GM12878 (cell line): ENCODE measurements at regions not wholly inside any gene's neighbourhood (a gene's known extent, or its start where the extent isn't known, plus 50 kb on each side); places are given as distances from the start of the nearest gene placed in this dataset.

Experiments used
- CEBPB ChIP-seq, 2 experiments: fragments of 150-350 bp in 1 of 2; IDR thresholded peaks; 2 replicates each; pipeline ENCODE4 v1.6.1; 2012 to 2014; ENCODE audit warnings: low read depth in 2 of 2, low read length in 2 of 2, borderline replicate concordance in 1 of 2, inconsistent platforms in 1 of 2
- POLR2A ChIP-seq: IDR thresholded peaks from 2 replicates; pipeline ENCODE4 v1.6.1; 2011; ENCODE audit warnings: low read depth, mild to moderate bottlenecking, low read length
- SIN3A ChIP-seq: IDR thresholded peaks from 2 replicates; pipeline ENCODE4 v1.6.1; 2012; ENCODE audit warnings: low read depth, low read length, improper control_type of control experiment
- TF ChIP-seq, protein P1 (sequence below), 3 experiments: IDR thresholded peaks in 2 of 3; conservative IDR thresholded peaks in 1 of 3; 2 replicates each; pipeline ENCODE4 v1.5.1; 2011; ENCODE audit warnings: low read depth in 3 of 3, low read length in 3 of 3, mild to moderate bottlenecking in 3 of 3, control low read depth in 2 of 3, moderate library complexity in 2 of 3, inconsistent platforms in 1 of 3, mixed read lengths in 1 of 3; ENCODE audit not compliant: control insufficient read depth in 2 of 3, insufficient read depth in 1 of 3; ENCODE audit errors: extremely low read depth in 1 of 3
- TF ChIP-seq, protein P2 (sequence below): IDR thresholded peaks from 2 replicates; pipeline ENCODE4 v1.6.1; 2012; ENCODE audit warnings: low read depth, low read length, improper control_type of control experiment

DNA sequence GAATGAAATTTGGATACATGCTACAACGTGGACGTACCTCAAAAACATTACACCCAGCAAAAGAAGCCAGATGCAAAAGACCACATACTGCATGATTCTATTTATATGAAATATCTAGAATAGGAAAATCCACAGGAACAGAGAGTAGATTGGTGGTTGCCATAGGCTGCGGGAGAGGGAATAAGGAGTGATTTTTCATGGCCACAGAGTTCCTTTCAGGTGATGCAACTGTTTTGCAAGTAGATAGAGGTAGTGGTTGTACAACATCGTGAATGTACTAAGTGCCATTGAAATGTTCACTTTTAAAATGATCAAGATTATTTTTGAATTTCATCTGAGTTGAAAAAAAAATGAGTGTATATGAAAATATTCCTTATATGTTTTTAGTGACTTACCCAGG, 115.3 kb upstream of the RUNX1 start:
- TF ChIP-seq SIN3A (no peak), POLR2A (no peak), CEBPB (IDR thresholded peaks at IDR 0.05; ENCODE audit: borderline replicate concordance in 1 of 2, low read depth in 2 of 2, low read length in 2 of 2) (no peak)
- TF ChIP-seq, protein P1, sequence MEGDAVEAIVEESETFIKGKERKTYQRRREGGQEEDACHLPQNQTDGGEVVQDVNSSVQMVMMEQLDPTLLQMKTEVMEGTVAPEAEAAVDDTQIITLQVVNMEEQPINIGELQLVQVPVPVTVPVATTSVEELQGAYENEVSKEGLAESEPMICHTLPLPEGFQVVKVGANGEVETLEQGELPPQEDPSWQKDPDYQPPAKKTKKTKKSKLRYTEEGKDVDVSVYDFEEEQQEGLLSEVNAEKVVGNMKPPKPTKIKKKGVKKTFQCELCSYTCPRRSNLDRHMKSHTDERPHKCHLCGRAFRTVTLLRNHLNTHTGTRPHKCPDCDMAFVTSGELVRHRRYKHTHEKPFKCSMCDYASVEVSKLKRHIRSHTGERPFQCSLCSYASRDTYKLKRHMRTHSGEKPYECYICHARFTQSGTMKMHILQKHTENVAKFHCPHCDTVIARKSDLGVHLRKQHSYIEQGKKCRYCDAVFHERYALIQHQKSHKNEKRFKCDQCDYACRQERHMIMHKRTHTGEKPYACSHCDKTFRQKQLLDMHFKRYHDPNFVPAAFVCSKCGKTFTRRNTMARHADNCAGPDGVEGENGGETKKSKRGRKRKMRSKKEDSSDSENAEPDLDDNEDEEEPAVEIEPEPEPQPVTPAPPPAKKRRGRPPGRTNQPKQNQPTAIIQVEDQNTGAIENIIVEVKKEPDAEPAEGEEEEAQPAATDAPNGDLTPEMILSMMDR (IDR thresholded peaks at IDR 0.05 in 2 of 3, conservative IDR thresholded peaks at IDR 0.05 in 1 of 3; ENCODE audit: control insufficient read depth in 2 of 3, extremely low read depth in 1 of 3, insufficient read depth in 1 of 3, low read depth in 3 of 3, low read length in 3 of 3): no peak
- TF ChIP-seq, protein P2, sequence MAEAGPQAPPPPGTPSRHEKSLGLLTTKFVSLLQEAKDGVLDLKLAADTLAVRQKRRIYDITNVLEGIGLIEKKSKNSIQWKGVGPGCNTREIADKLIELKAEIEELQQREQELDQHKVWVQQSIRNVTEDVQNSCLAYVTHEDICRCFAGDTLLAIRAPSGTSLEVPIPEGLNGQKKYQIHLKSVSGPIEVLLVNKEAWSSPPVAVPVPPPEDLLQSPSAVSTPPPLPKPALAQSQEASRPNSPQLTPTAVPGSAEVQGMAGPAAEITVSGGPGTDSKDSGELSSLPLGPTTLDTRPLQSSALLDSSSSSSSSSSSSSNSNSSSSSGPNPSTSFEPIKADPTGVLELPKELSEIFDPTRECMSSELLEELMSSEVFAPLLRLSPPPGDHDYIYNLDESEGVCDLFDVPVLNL: no peak
